Osteocyte (in vitro differentiated cells): ENCODE measurements at regions not wholly inside any gene's neighbourhood (a gene's known extent, or its start where the extent isn't known, plus 50 kb on each side); places are given as distances from the start of the nearest gene placed in this dataset.

Source experiments
- DNase-seq: peaks from one replicate; pipeline ENCODE4 v3.0.0; 2021; ENCODE audit warnings: mixed read lengths; ENCODE audit not compliant: unreplicated experiment; ENCODE audit errors: extremely low spot score
- H3K27ac Mint-ChIP-seq: one replicate; pipeline ENCODE4 v1.8.0; 2021; ENCODE audit warnings: mild to moderate bottlenecking, mixed read lengths; ENCODE audit not compliant: unreplicated experiment
- H3K27me3 Mint-ChIP-seq: one replicate; pipeline ENCODE4 v1.8.0; 2021; ENCODE audit warnings: mixed read lengths; ENCODE audit not compliant: unreplicated experiment
- H3K36me3 Mint-ChIP-seq: one replicate; pipeline ENCODE4 v1.8.0; 2021; ENCODE audit warnings: mixed read lengths; ENCODE audit not compliant: unreplicated experiment
- H3K4me1 Mint-ChIP-seq: one replicate; pipeline ENCODE4 v1.8.0; 2021; ENCODE audit warnings: mixed read lengths; ENCODE audit not compliant: unreplicated experiment
- H3K4me3 Mint-ChIP-seq: one replicate; pipeline ENCODE4 v1.8.0; 2021; ENCODE audit warnings: mild to moderate bottlenecking, moderate library complexity, mixed read lengths; ENCODE audit not compliant: unreplicated experiment
- H3K9me3 Mint-ChIP-seq: one replicate; pipeline ENCODE4 v1.8.0; 2021; ENCODE audit warnings: mixed read lengths; ENCODE audit not compliant: unreplicated experiment
- TF ChIP-seq, protein P1 (sequence below): fragments of 200-600 bp; sonication (generic); IDR thresholded peaks from 2 replicates; pipeline ENCODE4 v1.5.0; 2021; ENCODE audit warnings: antibody characterized with exemption, mild to moderate bottlenecking, moderate library complexity

DNA sequence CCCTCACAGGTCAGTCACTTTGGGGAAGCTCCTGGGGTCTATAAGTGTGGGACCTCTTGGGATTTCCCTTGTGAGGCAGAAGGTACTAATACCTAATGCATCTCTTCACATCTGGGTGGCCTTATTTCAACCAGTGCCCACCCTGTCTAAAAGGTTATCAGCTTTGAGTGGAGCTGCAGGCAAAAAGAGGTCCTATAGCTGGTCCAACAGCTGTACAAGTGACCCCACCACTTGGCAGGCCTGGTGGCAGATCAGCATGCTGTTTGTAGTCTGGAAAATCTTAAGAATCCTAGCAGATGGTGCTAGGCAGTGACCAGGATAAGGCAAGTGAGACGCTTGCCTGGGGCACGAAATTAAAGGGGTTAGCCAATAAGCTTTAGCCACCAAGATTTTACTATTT is 51.6 kb upstream of the GTSF1L start:
- H3K27me3 Mint-ChIP-seq = no peaks in the 10 kb centered on the region
- no peaks in the 10 kb centered on the region for H3K36me3 Mint-ChIP-seq
- TF ChIP-seq, protein P1, sequence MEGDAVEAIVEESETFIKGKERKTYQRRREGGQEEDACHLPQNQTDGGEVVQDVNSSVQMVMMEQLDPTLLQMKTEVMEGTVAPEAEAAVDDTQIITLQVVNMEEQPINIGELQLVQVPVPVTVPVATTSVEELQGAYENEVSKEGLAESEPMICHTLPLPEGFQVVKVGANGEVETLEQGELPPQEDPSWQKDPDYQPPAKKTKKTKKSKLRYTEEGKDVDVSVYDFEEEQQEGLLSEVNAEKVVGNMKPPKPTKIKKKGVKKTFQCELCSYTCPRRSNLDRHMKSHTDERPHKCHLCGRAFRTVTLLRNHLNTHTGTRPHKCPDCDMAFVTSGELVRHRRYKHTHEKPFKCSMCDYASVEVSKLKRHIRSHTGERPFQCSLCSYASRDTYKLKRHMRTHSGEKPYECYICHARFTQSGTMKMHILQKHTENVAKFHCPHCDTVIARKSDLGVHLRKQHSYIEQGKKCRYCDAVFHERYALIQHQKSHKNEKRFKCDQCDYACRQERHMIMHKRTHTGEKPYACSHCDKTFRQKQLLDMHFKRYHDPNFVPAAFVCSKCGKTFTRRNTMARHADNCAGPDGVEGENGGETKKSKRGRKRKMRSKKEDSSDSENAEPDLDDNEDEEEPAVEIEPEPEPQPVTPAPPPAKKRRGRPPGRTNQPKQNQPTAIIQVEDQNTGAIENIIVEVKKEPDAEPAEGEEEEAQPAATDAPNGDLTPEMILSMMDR = no peak
- no peak overlapping the region for H3K4me3 Mint-ChIP-seq
- DNase-seq = no peak
- H3K9me3 Mint-ChIP-seq = peaks cover 19% of the 10 kb centered on the region
- no peaks in the 10 kb centered on the region for H3K4me1 Mint-ChIP-seq
- H3K27ac Mint-ChIP-seq = no peak overlapping the region

DNA sequence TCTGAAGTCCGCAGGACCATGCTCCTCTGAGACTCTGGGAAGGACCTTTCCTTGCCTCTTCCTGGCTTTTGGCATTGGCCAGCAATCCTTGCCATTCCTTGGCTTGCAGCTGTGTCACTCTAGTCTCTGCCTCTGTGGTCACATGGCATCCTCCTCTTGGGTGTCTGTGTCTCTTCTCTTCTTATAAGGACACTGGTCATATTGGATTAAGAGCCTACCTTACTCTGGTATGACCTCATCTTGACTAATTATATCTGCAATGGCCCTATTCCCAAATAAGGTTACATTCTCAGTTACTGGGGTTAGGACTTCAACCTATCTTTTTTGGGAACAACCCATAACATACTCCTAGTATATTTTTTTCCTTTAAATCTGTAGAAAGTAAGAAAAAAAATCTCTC is 49.9 kb upstream of the GTSF1L start:
- H3K4me1 Mint-ChIP-seq = no peaks in the 10 kb centered on the region
- no peak for DNase-seq
- TF ChIP-seq, protein P1 = no peak
- H3K36me3 Mint-ChIP-seq = no peaks in the 10 kb centered on the region
- no peak overlapping the region for H3K4me3 Mint-ChIP-seq
- H3K27me3 Mint-ChIP-seq = peaks cover 4% of the 10 kb centered on the region
- peaks cover 19% of the 10 kb centered on the region for H3K9me3 Mint-ChIP-seq
- no peak overlapping the region for H3K27ac Mint-ChIP-seq
